Trophoblast cell (in vitro differentiated cells and primary cell): ENCODE measurements at regions not wholly inside any gene's neighbourhood (a gene's known extent, or its start where the extent isn't known, plus 50 kb on each side); places are given as distances from the start of the nearest gene placed in this dataset.

Experiments
- DNase-seq, 2 donors: peaks; one replicate each; pipeline ENCODE4 v3.0.0-alpha.2; 2016
- H2AFZ ChIP-seq: 2 replicates; pipeline ENCODE4 v1.6.1; 2013; ENCODE audit warnings: low read length, moderate library complexity, mild to moderate bottlenecking; ENCODE audit not compliant: insufficient read depth, poor library complexity
- H2AK5ac ChIP-seq: 2 replicates; pipeline ENCODE4 v1.6.1; 2013; ENCODE audit warnings: mild to moderate bottlenecking, low read length
- H2BK120ac ChIP-seq: 2 replicates; pipeline ENCODE4 v1.6.1; 2013; ENCODE audit warnings: low read length, mild to moderate bottlenecking, moderate library complexity; ENCODE audit not compliant: insufficient read depth, poor library complexity
- H2BK12ac ChIP-seq: 2 replicates; pipeline ENCODE4 v1.6.1; 2013; ENCODE audit warnings: mild to moderate bottlenecking, low read length, moderate library complexity
- H2BK5ac ChIP-seq: 2 replicates; pipeline ENCODE4 v1.6.1; 2013; ENCODE audit warnings: low read length, low read depth, moderate library complexity, mild to moderate bottlenecking; ENCODE audit not compliant: poor library complexity
- H3K14ac ChIP-seq: 2 replicates; pipeline ENCODE4 v1.6.1; 2013; ENCODE audit warnings: mild to moderate bottlenecking, low read length
- H3K18ac ChIP-seq: 2 replicates; pipeline ENCODE4 v1.6.1; 2013; ENCODE audit warnings: mild to moderate bottlenecking, low read length
- H3K23ac ChIP-seq: 2 replicates; pipeline ENCODE4 v1.6.1; 2013; ENCODE audit warnings: low read length
- H3K27ac ChIP-seq: 2 replicates; pipeline ENCODE4 v1.5.1; 2013; ENCODE audit warnings: low read depth, mild to moderate bottlenecking, inconsistent platforms, low read length, moderate library complexity
- H3K27me3 ChIP-seq: 2 replicates; pipeline ENCODE4 v1.6.1; 2013; ENCODE audit warnings: inconsistent platforms, mild to moderate bottlenecking, low read length, moderate library complexity; ENCODE audit not compliant: insufficient read depth
- H3K36me3 ChIP-seq, 2 experiments: 1 replicate in 1 of 2; 2 replicates in 1 of 2; pipeline ENCODE4 v1.6.1; 2013; ENCODE audit warnings: low read length in 2 of 2, mild to moderate bottlenecking in 2 of 2, moderate library complexity in 1 of 2; ENCODE audit not compliant: insufficient read depth in 2 of 2, control insufficient read depth in 1 of 2
- H3K4ac ChIP-seq: 2 replicates; pipeline ENCODE4 v1.6.1; 2013; ENCODE audit warnings: low read depth, mild to moderate bottlenecking, low read length, moderate library complexity
- H3K4me1 ChIP-seq, 2 experiments: 1 replicate in 1 of 2; 2 replicates in 1 of 2; pipeline ENCODE4 v1.6.1; 2013; ENCODE audit warnings: low read length in 2 of 2, mild to moderate bottlenecking in 2 of 2, moderate library complexity in 1 of 2; ENCODE audit not compliant: insufficient read depth in 2 of 2, control insufficient read depth in 1 of 2
- H3K4me2 ChIP-seq: 2 replicates; pipeline ENCODE4 v1.6.1; 2013; ENCODE audit warnings: inconsistent platforms, mild to moderate bottlenecking, low read length, moderate library complexity
- H3K4me3 ChIP-seq: 2 replicates; pipeline ENCODE4 v1.5.1; 2013; ENCODE audit warnings: mild to moderate bottlenecking, low read depth, low read length, inconsistent platforms
- H3K79me1 ChIP-seq: one replicate; pipeline ENCODE4 v1.6.1; 2013; ENCODE audit warnings: low read length
- H3K79me2 ChIP-seq: 2 replicates; pipeline ENCODE4 v1.6.1; 2013; ENCODE audit warnings: low read length, mild to moderate bottlenecking; ENCODE audit not compliant: control insufficient read depth, insufficient read depth, poor library complexity
- H3K9ac ChIP-seq: 2 replicates; pipeline ENCODE4 v1.6.1; 2013; ENCODE audit warnings: mild to moderate bottlenecking, low read length
- H3K9me3 ChIP-seq: 2 replicates; pipeline ENCODE4 v1.6.1; 2013; ENCODE audit warnings: low read depth, mild to moderate bottlenecking, control low read depth, inconsistent platforms, low read length; ENCODE audit not compliant: insufficient read depth
- H4K12ac ChIP-seq: 2 replicates; pipeline ENCODE4 v1.6.1; 2013; ENCODE audit warnings: low read depth, mild to moderate bottlenecking, low read length, moderate library complexity
- H4K8ac ChIP-seq: 2 replicates; pipeline ENCODE4 v1.6.1; 2013; ENCODE audit warnings: low read depth, mild to moderate bottlenecking, low read length, moderate library complexity
- H4K91ac ChIP-seq: one replicate; pipeline ENCODE4 v1.6.1; 2013; ENCODE audit warnings: low read depth, mild to moderate bottlenecking, low read length, moderate library complexity
- WGBS: extraction: QIAGEN DNeasy Blood & Tissue Kit; methylation state at CpG from one replicate; pipeline ENCODE4 v1.1.7; 2013; ENCODE audit warnings: missing lambda C conversion rate; ENCODE audit not compliant: insufficient read length, insufficient coverage; ENCODE audit errors: extremely low coverage; 5-methylcytosine and 5-hydroxymethylcytosine counted together

DNA sequence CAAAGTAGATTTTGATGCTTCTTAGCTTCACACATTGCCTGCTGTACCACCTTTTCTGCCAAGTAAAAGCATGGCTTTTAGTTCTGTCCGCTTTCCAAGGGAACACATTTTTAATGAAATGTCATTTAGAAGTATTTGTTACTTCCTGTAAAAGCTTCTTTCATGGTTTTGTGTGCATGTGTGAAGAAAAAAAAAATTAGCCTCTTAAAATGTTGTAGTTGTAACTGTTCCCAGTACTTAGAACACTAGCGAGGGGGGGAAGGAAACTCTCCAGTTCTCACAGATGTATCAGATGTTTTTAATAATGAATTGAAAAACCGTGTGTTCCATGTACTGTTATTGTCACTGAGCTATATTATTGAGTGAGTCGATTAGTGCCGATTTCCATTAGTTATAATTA is 568.3 kb upstream of the ADGRL2 start:
- Histone ChIP-seq H3K79me1 (no peaks in the 10 kb centered on the region), H3K9me3 (no peaks in the 10 kb centered on the region), H2AFZ (no peak overlapping the region), H4K12ac (no peak overlapping the region), H4K91ac (no peak overlapping the region), H3K4me1 (no peaks in the 10 kb centered on the region), H2AK5ac (no peak overlapping the region), H3K4me3 (no peak overlapping the region), H3K9ac (no peak overlapping the region), H3K36me3 (no peaks in the 10 kb centered on the region), H2BK120ac (no peak overlapping the region), H3K14ac (no peak overlapping the region), H3K27me3 (no peaks in the 10 kb centered on the region), H3K27ac (no peak overlapping the region), H2BK12ac (no peak overlapping the region), H3K4ac (no peak overlapping the region), H3K23ac (no peak overlapping the region), H2BK5ac (no peak overlapping the region), H4K8ac (no peak overlapping the region), H3K4me2 (no peak overlapping the region), H3K79me2 (no peaks in the 10 kb centered on the region), H3K18ac (no peak overlapping the region)
- no peak for DNase-seq
- WGBS: no CpG with 5 or more reads among the region's 5 CpGs

DNA sequence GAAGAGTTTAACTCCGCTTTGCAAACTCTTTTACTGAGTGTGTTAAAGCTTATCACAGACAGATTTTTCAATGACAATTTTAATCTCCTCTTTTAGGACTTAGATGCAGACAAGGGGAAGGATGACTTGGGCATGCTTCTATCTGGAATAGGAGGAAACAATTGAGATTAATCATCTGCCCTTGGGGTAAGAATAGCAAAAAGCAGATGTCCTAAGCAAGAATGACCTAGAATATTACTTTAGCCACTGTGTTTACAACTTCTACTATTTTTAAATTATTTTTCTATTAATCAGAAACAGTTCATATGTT is 569.0 kb upstream of the ADGRL2 start:
- no peak overlapping the region for H4K8ac ChIP-seq
- H3K9me3 ChIP-seq: no peaks in the 10 kb centered on the region
- no peaks in the 10 kb centered on the region for H3K79me1 ChIP-seq
- no peak overlapping the region for H2BK120ac ChIP-seq
- H3K14ac ChIP-seq: no peak overlapping the region
- H2AFZ ChIP-seq: no peak overlapping the region
- H3K18ac ChIP-seq: no peak overlapping the region
- no peaks in the 10 kb centered on the region for H3K27me3 ChIP-seq
- no peak overlapping the region for H4K12ac ChIP-seq
- H3K4me2 ChIP-seq: no peak overlapping the region
- H4K91ac ChIP-seq: no peak overlapping the region
- no peaks in the 10 kb centered on the region for H3K4me1 ChIP-seq
- whole genome bisulfite sequencing: no CpG with 5 or more reads among the region's 1 CpG
- H2AK5ac ChIP-seq: no peak overlapping the region
- no peak overlapping the region for H3K4me3 ChIP-seq
- no peaks in the 10 kb centered on the region for H3K79me2 ChIP-seq
- no peak overlapping the region for H3K23ac ChIP-seq
- no peak overlapping the region for H3K4ac ChIP-seq
- no peak overlapping the region for H3K27ac ChIP-seq
- H2BK12ac ChIP-seq: no peak overlapping the region
- no peak overlapping the region for H2BK5ac ChIP-seq
- no peaks in the 10 kb centered on the region for H3K36me3 ChIP-seq
- no peak for DNase-seq
- no peak overlapping the region for H3K9ac ChIP-seq

DNA sequence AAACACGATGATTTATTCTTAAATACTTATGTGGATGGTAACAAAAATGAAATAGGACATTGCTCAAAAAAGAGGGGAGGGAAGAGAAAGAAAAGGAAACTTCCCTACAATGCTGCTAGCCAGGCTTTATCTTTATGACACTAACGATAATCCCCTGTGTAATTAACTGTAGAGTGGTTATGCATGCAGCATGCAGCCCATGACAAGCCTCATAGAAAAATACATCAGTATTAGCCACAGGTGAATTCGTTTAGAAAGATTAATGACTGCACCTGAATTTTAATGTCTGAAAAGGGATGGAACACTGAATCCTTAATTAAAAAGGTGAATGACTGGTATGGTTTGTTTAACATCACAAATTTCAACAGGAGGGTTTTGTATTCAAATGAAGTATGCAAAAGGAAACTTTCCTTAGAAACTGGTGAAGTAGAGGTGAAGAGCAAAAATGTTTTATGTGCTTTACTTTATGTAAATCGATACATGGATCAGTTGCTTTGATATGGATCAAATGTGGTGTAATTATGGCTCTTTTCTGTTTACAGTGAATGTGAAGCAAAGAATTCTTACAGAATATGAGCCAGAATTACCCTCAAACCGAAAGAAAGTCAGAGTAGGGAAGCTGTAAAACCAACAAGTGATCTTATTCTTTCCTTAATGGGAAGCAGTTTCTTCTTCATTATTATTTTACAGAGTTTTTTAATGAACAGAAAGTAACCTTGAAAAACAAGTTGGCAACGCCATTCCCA is 569.6 kb upstream of the ADGRL2 start:
- Histone ChIP-seq H2BK5ac (no peak overlapping the region), H3K27me3 (no peaks in the 10 kb centered on the region), H3K23ac (no peak overlapping the region), H3K79me2 (no peaks in the 10 kb centered on the region), H4K12ac (no peak overlapping the region), H3K27ac (no peak overlapping the region), H2BK120ac (no peak overlapping the region), H3K9me3 (no peaks in the 10 kb centered on the region), H4K91ac (no peak overlapping the region), H4K8ac (no peak overlapping the region), H3K4me2 (no peak overlapping the region), H3K14ac (no peak overlapping the region), H3K9ac (no peak overlapping the region), H3K79me1 (no peaks in the 10 kb centered on the region), H3K36me3 (no peaks in the 10 kb centered on the region), H3K4me1 (no peaks in the 10 kb centered on the region), H3K18ac (no peak overlapping the region), H2BK12ac (no peak overlapping the region), H2AFZ (no peak overlapping the region), H2AK5ac (no peak overlapping the region), H3K4ac (no peak overlapping the region), H3K4me3 (no peak overlapping the region)
- no peak for DNase-seq
- WGBS: no CpG with 5 or more reads among the region's 6 CpGs

DNA sequence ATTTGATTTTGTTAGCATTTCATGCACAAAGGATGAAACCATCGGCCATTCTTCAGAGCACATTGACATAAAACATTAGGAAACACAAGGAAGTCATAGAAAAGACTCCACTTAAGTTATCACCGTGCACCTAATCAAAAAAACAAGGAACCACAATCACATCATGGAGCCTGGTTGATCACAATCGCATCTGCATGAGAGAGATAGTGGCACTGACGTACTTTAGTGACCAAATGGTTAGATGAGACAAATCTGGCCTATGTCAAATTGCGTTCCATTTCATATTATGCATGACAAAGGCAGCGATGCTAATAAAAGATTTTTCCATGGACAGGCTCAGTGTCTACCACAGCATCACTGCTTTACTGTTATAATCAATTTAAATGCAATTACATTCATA is 571.8 kb upstream of the ADGRL2 start:
- H3K79me1 ChIP-seq: no peaks in the 10 kb centered on the region
- H3K9me3 ChIP-seq: no peaks in the 10 kb centered on the region
- no peak overlapping the region for H2AFZ ChIP-seq
- no peak overlapping the region for H3K4ac ChIP-seq
- H4K8ac ChIP-seq: no peak overlapping the region
- no peak overlapping the region for H4K91ac ChIP-seq
- no peak overlapping the region for H3K27ac ChIP-seq
- no peak overlapping the region for H3K9ac ChIP-seq
- no peak overlapping the region for H2BK5ac ChIP-seq
- no peaks in the 10 kb centered on the region for H3K79me2 ChIP-seq
- H2AK5ac ChIP-seq: no peak overlapping the region
- no peak overlapping the region for H3K4me3 ChIP-seq
- no CpG with 5 or more reads among the region's 6 CpGs for WGBS
- DNase-seq: no peak
- no peak overlapping the region for H3K18ac ChIP-seq
- H3K36me3 ChIP-seq: no peaks in the 10 kb centered on the region
- H2BK12ac ChIP-seq: no peak overlapping the region
- H3K23ac ChIP-seq: no peak overlapping the region
- H3K27me3 ChIP-seq: no peaks in the 10 kb centered on the region
- no peak overlapping the region for H3K4me2 ChIP-seq
- no peaks in the 10 kb centered on the region for H3K4me1 ChIP-seq
- H3K14ac ChIP-seq: no peak overlapping the region
- no peak overlapping the region for H4K12ac ChIP-seq
- H2BK120ac ChIP-seq: no peak overlapping the region
